GM21723 (cell line): ENCODE measurements at regions not wholly inside any gene's neighbourhood (a gene's known extent, or its start where the extent isn't known, plus 50 kb on each side); places are given as distances from the start of the nearest gene placed in this dataset.
"Not testable (repeated sequence)": the region's sequence is repeated elsewhere in the genome, so short reads cannot be mapped to it uniquely, and the experiment has no call there.

Experiments
- ATAC-seq: cut with Tn5 transposase; IDR thresholded peaks from one replicate; pipeline ENCODE4 v1.9.1; 2021; ENCODE audit warnings: mild to moderate bottlenecking, moderate library complexity; ENCODE audit not compliant: unreplicated experiment

GRCh38 chr6:16909658-16910360 is 148.5 kb upstream of the ATXN1 start:
- ATAC-seq = no peak

DNA sequence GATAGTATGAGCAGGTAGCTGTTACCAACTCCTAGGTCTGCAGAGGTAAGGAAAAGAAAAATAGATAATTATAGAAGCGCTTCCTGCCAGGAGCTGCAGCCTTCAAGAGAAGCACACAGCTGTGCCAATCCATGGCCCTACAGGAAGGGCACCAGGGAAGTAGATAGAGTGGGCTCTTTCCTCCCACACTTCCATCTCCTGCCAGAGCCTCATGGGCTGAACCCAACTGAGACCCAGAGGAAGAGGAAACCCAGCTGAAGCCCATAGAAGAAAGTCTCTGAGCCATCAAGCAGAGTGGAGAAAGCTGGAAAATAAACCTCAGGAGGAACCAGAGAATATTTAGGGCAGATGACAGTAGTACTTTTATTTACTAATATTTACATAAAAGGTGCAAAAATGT is 146.7 kb upstream of the ATXN1 start:
- no peak for ATAC-seq

GRCh38 chr6:16904957-16905356 is 143.7 kb upstream of the ATXN1 start:
- ATAC-seq = no peak

GRCh38 chr6:16903470-16903869 is 142.2 kb upstream of the ATXN1 start:
- ATAC-seq = no peak

GRCh38 chr6:16902502-16902901 is 141.2 kb upstream of the ATXN1 start:
- ATAC-seq = no peak

DNA sequence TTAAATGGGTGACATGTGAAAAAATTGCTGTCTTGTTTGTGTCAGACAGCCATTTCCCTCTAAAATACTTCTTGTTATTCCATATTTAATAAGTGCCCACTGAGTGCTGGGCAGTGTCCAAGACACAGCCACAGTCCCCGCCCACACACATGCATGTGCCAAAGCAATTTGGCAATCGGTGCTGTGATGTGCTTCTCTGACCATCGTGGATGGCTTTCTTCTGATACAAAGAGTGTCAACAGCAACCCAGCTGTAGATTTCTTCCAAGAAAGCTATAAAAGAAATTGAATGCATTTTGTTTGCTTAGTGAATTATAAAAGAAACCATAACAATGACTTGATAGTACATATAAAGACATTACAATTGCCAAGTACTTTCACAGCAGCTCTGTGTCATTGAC is 140.5 kb upstream of the ATXN1 start:
- ATAC-seq = no peak

DNA sequence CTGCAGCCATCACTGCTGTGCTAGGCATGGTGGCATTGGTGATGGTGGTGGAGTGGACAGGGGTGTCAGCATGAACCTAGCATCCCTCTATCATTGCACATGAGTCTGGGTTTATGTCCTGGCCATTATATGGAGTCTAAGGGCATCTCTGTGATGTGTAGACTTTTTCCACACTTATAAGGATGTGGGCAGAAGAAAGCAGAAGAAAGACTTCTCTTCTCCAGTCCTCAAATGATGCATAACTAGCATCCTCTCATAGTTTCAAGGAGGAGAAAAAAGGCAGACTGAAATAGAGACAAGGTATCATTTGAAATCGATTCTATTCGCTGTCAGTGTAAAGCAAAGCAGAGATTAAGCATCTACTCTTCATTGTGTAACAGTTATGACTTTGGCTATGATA is 140.0 kb upstream of the ATXN1 start:
- ATAC-seq = no peak

DNA sequence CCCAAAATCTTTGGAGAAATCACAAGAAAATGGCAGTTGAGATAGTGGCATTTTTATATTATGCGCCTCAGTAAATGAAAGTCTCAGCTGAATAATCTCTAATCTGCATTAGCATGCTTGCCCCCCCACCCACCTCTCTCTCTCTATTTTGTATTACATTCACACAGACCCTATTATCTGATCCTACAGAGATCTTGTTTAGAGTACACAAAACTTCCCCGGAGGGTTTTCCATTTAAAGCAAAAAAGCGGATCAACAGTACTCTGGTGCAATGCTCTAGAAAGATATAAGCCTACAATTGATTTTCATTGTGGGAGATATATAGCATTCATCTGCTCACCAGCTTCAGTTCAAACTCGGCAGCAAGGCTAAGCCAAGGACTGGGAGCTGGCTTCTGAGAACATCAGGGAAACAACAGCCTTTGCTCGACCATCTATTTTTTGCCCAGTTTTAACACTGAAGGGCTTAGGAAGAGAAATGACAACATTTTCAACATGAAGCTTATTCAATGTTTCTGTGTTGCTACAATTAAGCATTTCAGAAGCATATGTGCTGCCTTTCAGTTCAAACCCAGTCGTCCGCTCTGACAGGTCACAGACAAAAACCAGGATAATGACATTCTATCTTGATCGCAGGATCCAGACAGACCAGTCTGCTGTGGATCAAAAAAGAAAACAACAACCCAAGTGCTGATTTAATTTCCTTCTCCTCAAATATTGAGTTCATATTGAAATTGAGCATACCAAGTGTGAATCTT is 137.6 kb upstream of the ATXN1 start:
- no peak for ATAC-seq

DNA sequence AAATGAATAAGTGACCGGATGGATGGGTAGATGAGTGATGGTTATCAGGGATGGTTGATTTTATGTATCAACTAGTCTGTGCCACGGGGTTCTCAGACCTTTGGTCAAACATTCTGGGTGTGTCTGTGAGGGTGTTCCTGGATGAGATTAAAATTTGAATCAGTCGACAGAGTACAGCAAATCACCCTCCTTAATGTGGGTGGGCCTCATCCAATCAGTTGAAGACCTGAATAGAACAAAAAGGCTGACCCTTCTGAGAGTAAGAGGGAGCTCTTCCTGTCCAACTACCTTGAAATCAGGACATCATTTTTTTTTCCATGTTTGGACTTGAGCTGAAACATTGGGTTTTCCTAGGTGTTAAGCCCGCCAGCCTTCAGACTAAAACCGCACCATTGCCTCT is 136.4 kb upstream of the ATXN1 start:
- ATAC-seq = no peak

GRCh38 chr6:16894301-16894700 is 133.0 kb upstream of the ATXN1 start:
- no peak for ATAC-seq

- not testable (repeated sequence) for ATAC-seq
Observed at GRCh38 chr6:16891110-16891509, 129.8 kb upstream of the ATXN1 start.

DNA sequence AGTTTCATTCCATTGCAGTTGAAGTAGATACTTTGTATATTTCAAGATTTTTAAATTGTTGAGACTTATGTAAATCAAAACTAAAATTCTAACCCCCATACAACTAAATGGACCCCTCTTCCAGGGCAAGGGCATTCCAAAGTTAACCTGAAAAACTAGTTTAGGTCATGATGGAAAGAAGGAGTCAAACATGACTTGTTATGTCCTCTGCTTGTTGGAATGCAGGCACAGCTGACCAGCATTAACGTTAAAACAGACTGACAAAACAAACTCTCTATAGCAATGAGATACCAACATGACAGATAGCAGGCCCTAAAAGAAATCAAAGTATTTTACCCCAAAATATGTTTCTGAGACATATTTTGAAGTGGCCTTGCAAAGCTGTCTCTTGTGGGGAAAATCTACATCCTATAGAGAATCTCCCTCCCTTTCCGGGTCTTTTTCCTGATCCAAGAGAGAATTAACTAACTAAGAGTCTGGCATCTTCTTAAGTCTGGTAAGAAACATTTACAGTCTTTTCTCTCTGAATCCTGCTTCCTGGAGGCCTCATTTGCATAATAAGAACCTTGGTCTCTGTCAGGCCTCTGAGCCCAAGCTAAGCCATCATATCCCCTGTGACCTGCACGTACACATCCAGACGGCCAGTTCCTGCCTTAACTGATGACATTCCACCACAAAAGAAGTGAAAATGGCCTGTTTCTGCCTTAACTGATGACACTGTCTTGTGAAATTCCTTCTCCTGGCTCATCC is 124.3 kb upstream of the ATXN1 start:
- no peak for ATAC-seq

- no peak for ATAC-seq
Observed at GRCh38 chr6:16884526-16884925, 123.3 kb upstream of the ATXN1 start.

- ATAC-seq = no peak
Observed at GRCh38 chr6:16883414-16883813, 122.2 kb upstream of the ATXN1 start.

- no peak for ATAC-seq
Observed at GRCh38 chr6:16882230-16882629, 121.0 kb upstream of the ATXN1 start.

GRCh38 chr6:16876852-16877251 is 115.6 kb upstream of the ATXN1 start:
- ATAC-seq = not testable (repeated sequence)

GRCh38 chr6:16876201-16876600 is 114.9 kb upstream of the ATXN1 start:
- ATAC-seq = no peak

DNA sequence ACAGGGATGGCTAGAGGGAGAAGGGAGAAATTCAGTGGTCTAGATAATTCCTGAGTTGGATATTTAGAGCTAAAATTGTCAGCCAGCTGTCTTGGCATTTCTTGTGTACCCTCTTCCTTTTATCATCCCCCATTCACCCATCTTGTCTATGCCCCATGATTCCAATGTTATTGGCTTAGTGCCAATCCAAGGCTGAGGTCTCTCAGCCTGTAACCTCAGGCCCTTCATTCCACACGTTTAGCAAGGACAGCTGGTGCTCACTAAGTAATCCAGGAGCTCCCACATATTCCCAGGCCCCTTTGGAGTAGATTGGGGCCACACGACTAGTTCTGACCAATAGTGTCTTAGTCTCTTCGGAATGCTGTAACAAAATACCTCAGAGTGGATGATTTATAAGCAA is 112.4 kb upstream of the ATXN1 start:
- no peak for ATAC-seq

DNA sequence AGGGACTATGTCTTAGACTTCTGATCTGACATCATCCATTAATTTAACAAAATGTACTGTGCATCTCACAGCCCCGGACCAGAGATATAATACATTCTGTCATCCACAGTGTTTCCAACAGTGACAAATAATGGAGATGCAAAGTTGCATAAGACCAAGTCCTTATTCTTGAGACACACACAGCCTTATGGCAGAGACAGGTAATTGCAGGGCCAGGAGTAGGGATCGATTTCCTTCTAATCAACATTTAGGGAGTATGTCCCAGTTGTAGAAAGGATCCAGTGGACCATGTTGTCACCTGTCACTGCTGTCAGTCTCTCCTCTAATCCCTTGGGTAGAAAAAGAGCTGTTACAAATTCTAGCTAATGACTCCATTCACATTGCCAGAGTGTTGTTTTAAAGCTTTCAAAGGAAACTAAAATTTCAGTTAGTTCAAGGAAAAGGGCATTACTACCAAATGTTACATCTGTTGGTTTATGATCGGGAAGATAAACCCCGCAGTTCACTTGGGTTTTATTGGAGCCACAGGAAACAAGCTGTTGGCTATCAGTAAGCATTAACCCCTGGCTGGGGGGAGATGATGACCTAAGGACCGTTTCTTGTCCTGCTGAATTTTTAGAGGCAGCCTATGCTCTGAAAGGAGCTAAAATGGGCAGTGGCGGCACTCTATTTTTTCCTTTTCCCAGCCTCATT is 111.4 kb upstream of the ATXN1 start:
- no peak for ATAC-seq

DNA sequence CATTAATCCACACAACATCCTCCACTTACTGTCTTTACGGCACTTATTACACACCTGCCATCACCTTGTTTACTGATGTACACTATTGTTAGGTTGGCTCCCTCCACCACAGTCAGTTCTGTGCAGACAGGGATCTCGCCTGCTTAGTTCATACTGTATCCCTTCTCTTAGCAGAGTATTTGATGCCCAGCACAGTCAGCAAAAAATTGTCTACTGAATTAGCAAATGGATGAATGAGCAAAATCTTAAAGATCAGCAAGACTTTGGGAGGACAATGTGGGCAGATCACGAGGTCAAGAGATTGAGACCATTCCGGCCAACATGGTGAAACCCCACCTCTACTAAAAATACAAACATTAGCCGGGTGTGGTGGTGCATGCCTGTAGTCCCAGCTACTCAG is 109.8 kb upstream of the ATXN1 start:
- no peak for ATAC-seq

DNA sequence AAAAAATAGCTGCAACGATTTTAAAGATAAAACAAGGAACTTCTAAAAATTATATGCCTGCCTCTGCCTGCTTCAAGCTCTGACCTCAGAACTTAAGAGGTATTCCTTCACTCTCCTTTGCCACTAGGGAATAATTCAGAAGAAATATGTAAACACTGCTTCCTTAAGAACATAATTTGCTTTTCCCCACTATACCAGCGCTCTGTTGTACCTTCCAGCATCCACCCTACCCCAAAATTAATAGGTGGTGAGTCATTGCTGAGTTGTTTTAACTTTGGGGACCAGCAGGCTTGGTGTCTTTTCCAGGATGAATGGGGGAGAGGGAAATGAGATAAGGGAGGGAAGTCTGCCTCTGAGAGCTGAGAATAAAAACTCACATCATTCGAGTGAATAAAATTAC is 107.7 kb upstream of the ATXN1 start:
- no peak for ATAC-seq
